Sigmoid colon (tissue), 4 donors: ENCODE measurements at regions not wholly inside any gene's neighbourhood (a gene's known extent, or its start where the extent isn't known, plus 50 kb on each side); places are given as distances from the start of the nearest gene placed in this dataset.

Experiments used
- POLR2A ChIP-seq, 2 donors: fragments of 450-650 bp; IDR thresholded peaks; one replicate each; pipeline ENCODE4 v1.6.1; 2016; ENCODE audit warnings: antibody characterized with exemption in 2 of 2, mild to moderate bottlenecking in 2 of 2, moderate library complexity in 2 of 2
- POLR2AphosphoS5 ChIP-seq, 4 donors: sonication (generic); formaldehyde crosslinking; IDR thresholded peaks; one replicate each; pipeline ENCODE4 v1.6.1; 2017; ENCODE audit warnings: antibody characterized with exemption in 4 of 4
- TF ChIP-seq, protein P1 (sequence below), 4 experiments: fragments of 450-650 bp in 3 of 4; fragments of 200-600 bp in 1 of 4; IDR thresholded peaks; one replicate each; pipeline ENCODE4 v1.5.1; 2016 to 2019; ENCODE audit warnings: antibody characterized with exemption in 4 of 4, mild to moderate bottlenecking in 3 of 4, moderate library complexity in 2 of 4

DNA sequence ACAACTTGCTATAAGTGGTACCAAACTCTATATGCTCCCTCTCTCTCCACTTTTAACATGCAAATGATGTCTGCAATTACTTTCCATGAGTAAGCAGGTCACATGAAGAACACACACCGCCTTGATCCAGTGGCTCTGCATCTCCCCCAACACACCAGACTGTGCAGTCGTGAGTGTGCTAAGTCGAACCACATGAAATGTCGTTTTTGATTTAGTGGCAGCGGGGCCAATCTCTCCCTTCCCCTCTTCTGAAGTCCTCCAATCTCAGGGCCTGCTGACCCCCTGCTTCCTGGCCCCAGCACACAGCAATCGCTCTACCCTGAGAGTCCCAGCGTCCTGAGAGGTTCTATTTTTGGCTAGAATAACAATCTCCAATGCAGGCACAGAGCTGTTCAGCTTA lies 312.5 kb downstream of the SHQ1 start:
- TF ChIP-seq, protein P1, sequence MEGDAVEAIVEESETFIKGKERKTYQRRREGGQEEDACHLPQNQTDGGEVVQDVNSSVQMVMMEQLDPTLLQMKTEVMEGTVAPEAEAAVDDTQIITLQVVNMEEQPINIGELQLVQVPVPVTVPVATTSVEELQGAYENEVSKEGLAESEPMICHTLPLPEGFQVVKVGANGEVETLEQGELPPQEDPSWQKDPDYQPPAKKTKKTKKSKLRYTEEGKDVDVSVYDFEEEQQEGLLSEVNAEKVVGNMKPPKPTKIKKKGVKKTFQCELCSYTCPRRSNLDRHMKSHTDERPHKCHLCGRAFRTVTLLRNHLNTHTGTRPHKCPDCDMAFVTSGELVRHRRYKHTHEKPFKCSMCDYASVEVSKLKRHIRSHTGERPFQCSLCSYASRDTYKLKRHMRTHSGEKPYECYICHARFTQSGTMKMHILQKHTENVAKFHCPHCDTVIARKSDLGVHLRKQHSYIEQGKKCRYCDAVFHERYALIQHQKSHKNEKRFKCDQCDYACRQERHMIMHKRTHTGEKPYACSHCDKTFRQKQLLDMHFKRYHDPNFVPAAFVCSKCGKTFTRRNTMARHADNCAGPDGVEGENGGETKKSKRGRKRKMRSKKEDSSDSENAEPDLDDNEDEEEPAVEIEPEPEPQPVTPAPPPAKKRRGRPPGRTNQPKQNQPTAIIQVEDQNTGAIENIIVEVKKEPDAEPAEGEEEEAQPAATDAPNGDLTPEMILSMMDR (IDR thresholded peaks at IDR 0.05) = no peak
- TF ChIP-seq POLR2AphosphoS5 (IDR thresholded peaks at IDR 0.05) (no peak), POLR2A (IDR thresholded peaks at IDR 0.05) (no peak)
